ENCODE measurements at regions not wholly inside any gene's neighbourhood (a gene's known extent, or its start where the extent isn't known, plus 50 kb on each side); places are given as distances from the start of the nearest gene placed in this dataset.

- no peak overlapping the region for H2AK5ac ChIP-seq (ENCODE audit: low read depth, low read length)
- H3K4ac ChIP-seq (ENCODE audit: low read depth, low read length), result no peak overlapping the region
- H4K91ac ChIP-seq (ENCODE audit: insufficient read depth, low read depth, low read length), result no peak overlapping the region
- no peak for ATAC-seq (ENCODE audit: low read depth)
- dilution Hi-C loops (cut with HindIII; ENCODE audit: low sequenced_read_pairs, unreplicated experiment), result no loop called here
- no peak overlapping the region for H3K23ac ChIP-seq (ENCODE audit: low read depth, low read length)
- H4K5ac ChIP-seq (ENCODE audit: low read depth, low read length), result no peak overlapping the region
- no peaks in the 10 kb centered on the region for H3K79me1 ChIP-seq (ENCODE audit: low read depth in 1 of 2, low read length in 2 of 2)
- no peak overlapping the region for H3K9ac ChIP-seq (ENCODE audit: low read depth, low read length)
- intact Hi-C loops (cut with micrococcal nuclease), result no loop called here
- in situ Hi-C loops (cut with MboI; ENCODE audit: low sequenced_read_pairs), result no loop called here
- no peak overlapping the region for H2BK5ac ChIP-seq (ENCODE audit: low read depth, low read length, poor library complexity, severe bottlenecking)
- no peak overlapping the region for H3K27ac ChIP-seq (ENCODE audit: insufficient read depth, low read length)
- ChIA-PET CTCF (no interaction called here), POLR2A (ENCODE audit: unreplicated experiment) (no interaction called here)
- H3K4me3 ChIP-seq (ENCODE audit: insufficient read depth, low read depth, low read length), result no peak overlapping the region
- no peaks in the 10 kb centered on the region for H3K4me1 ChIP-seq (ENCODE audit: control insufficient read depth, insufficient read depth, low read length)
- no peak overlapping the region for H3K4me2 ChIP-seq (ENCODE audit: low read depth, low read length)
- H4K8ac ChIP-seq (ENCODE audit: low read depth in 2 of 2, low read length in 2 of 2), result no peak overlapping the region
- H2BK15ac ChIP-seq (ENCODE audit: low read depth, low read length), result no peak overlapping the region
- H2BK20ac ChIP-seq (ENCODE audit: low read depth, low read length), result no peak overlapping the region
- peaks cover 49% of the 10 kb centered on the region for H3K9me3 ChIP-seq (ENCODE audit: control insufficient read depth, insufficient read depth, low read length)
- no peak overlapping the region for H3K14ac ChIP-seq (replicated peaks; ENCODE audit: low read depth, low read length)
- no peak overlapping the region for H2BK120ac ChIP-seq (ENCODE audit: low read depth, low read length)
- no TSS peak for BruUV-seq (replicated peaks)
- no peak for TF ChIP-seq CTCF (conservative IDR thresholded peaks at IDR 0.05; ENCODE audit: low read depth, low read length)
- no peak for TF ChIP-seq BHLHE40 (IDR thresholded peaks at IDR 0.05; ENCODE audit: low read depth, low read length)
- H3K9me1 ChIP-seq (ENCODE audit: insufficient read depth, low read length), result no peaks in the 10 kb centered on the region
- H2AFZ ChIP-seq (replicated peaks; ENCODE audit: low read length, poor library complexity), result no peak overlapping the region
- no peak overlapping the region for H3K56ac ChIP-seq (ENCODE audit: extremely low read depth, insufficient read depth, low read length)
- DNase-seq, result no peak
- no peaks in the 10 kb centered on the region for H3K36me3 ChIP-seq (ENCODE audit: control insufficient read depth, insufficient read depth, low read length)
- no peaks in the 10 kb centered on the region for H3K27me3 ChIP-seq (ENCODE audit: control insufficient read depth, insufficient read depth, low read length)
- H3K18ac ChIP-seq (ENCODE audit: low read depth, low read length), result no peak overlapping the region
- no peak overlapping the region for H2AK9ac ChIP-seq (replicated peaks; ENCODE audit: low read depth, low read length, poor library complexity)
- no peaks in the 10 kb centered on the region for H4K20me1 ChIP-seq (ENCODE audit: insufficient read depth, low read length)
- 0% methylated on average over 1 of the region's 5 CpGs; no CpG with 5 or more reads in 1 of the 2 experiments for WGBS, 2 experiments (ENCODE audit: extremely low coverage in 2 of 2, insufficient read length in 1 of 2)
Observed at GRCh38 chr14:99043267-99043615, 228.8 kb downstream of the BCL11B start.

All from IMR-90 (cell line).